H1 (cell line): ENCODE measurements at regions not wholly inside any gene's neighbourhood (a gene's known extent, or its start where the extent isn't known, plus 50 kb on each side); places are given as distances from the start of the nearest gene placed in this dataset.

Experiments
- CTCF ChIA-PET: fragments of 300-600 bp; sonication (Branson Sonifier 250); formaldehyde crosslinking; loops from one replicate; lab custom pipeline; 2021; ENCODE audit not compliant: partially characterized antibody; lab: Charles Lee
- POLR2A ChIA-PET: fragments of 300-600 bp; sonication (Branson Sonifier 250); formaldehyde crosslinking; loops from one replicate; lab custom pipeline; 2021; ENCODE audit warnings: inconsistent platforms; ENCODE audit not compliant: partially characterized antibody; lab: Charles Lee
- DNase-seq, 2 experiments: peaks; one replicate each; pipeline versions ENCODE4 v3.0.0 to v3.0.0-alpha.2; 2010 to 2022; ENCODE audit warnings: low spot score in 2 of 2, low read depth in 1 of 2, mixed read lengths in 1 of 2
- FAIRE-seq: peaks from 2 replicates; lab custom pipeline; 2011; peaks lifted over from hg19 to GRCh38; lab: Jason Lieb, UNC
- H2AFZ ChIP-seq: 2 replicates; pipeline ENCODE4 v1.8.1; 2012; ENCODE audit warnings: low read length, inconsistent platforms
- H2AK5ac ChIP-seq: 2 replicates; pipeline ENCODE4 v1.6.1; 2013; ENCODE audit warnings: low read depth, low read length
- H2BK120ac ChIP-seq: replicated peaks from 2 replicates; pipeline ENCODE3; 2013; ENCODE audit warnings: low read depth, low read length, inconsistent platforms
- H2BK12ac ChIP-seq: 2 replicates; pipeline ENCODE4 v1.6.1; 2013; ENCODE audit warnings: low read depth, low read length
- H2BK15ac ChIP-seq: 2 replicates; pipeline ENCODE4 v1.6.1; 2013; ENCODE audit warnings: low read length
- H2BK20ac ChIP-seq: 2 replicates; pipeline ENCODE4 v1.6.1; 2013; ENCODE audit warnings: low read length
- H2BK5ac ChIP-seq: 2 replicates; pipeline ENCODE4 v1.6.1; 2013; ENCODE audit warnings: low read depth, low read length
- H3K14ac ChIP-seq: 2 replicates; pipeline ENCODE4 v1.6.1; 2013; ENCODE audit warnings: inconsistent platforms; ENCODE audit not compliant: insufficient read length
- H3K18ac ChIP-seq: 2 replicates; pipeline ENCODE4 v1.6.1; 2013; ENCODE audit warnings: low read length; ENCODE audit errors: extremely low read depth
- H3K23ac ChIP-seq: 2 replicates; pipeline ENCODE4 v1.6.1; 2013; ENCODE audit warnings: inconsistent platforms; ENCODE audit not compliant: insufficient read length
- H3K23me2 ChIP-seq: 2 replicates; pipeline ENCODE4 v1.6.1; 2013; ENCODE audit warnings: low read depth, low read length
- H3K27ac ChIP-seq: 2 replicates; pipeline ENCODE4 v1.6.1; 2011; ENCODE audit warnings: low read depth, low read length, inconsistent platforms
- H3K27me3 ChIP-seq, 4 experiments: replicated peaks in 1 of 4; 1 replicate in 1 of 4; 2 replicates in 3 of 4; pipeline versions ENCODE4 v1.6.1 to v1.8.1; 2011 to 2013; ENCODE audit warnings: low read length in 3 of 4, mild to moderate bottlenecking in 3 of 4, inconsistent platforms in 2 of 4, mixed read lengths in 2 of 4, moderate library complexity in 1 of 4; ENCODE audit not compliant: control insufficient read depth in 3 of 4, insufficient read depth in 3 of 4; ENCODE audit errors: extremely low read depth in 1 of 4
- H3K36me3 ChIP-seq, 4 experiments: 2 replicates each; pipeline versions ENCODE4 v1.6.1 to v1.8.1; 2011 to 2013; ENCODE audit warnings: mild to moderate bottlenecking in 4 of 4, low read length in 3 of 4, moderate library complexity in 2 of 4, control low read depth in 1 of 4, inconsistent platforms in 1 of 4; ENCODE audit not compliant: insufficient read depth in 4 of 4, control insufficient read depth in 2 of 4
- H3K4ac ChIP-seq: replicated peaks from 2 replicates; pipeline ENCODE3; 2013; ENCODE audit warnings: low read length, low read depth, mixed read lengths, inconsistent platforms; ENCODE audit not compliant: insufficient read length
- H3K4me1 ChIP-seq, 4 experiments: replicated peaks in 1 of 4; 1 replicate in 1 of 4; 2 replicates in 3 of 4; pipeline versions ENCODE4 v1.6.1 to v1.8.1; 2011 to 2013; ENCODE audit warnings: low read length in 3 of 4, inconsistent platforms in 2 of 4, mixed read lengths in 1 of 4; ENCODE audit not compliant: insufficient read depth in 4 of 4, control insufficient read depth in 3 of 4
- H3K4me2 ChIP-seq, 2 experiments: 2 replicates each; pipeline versions ENCODE4 v1.6.1 to v1.8.1; 2011 to 2013; ENCODE audit warnings: low read depth in 2 of 2, low read length in 2 of 2, control low read depth in 1 of 2, inconsistent platforms in 1 of 2, mild to moderate bottlenecking in 1 of 2; ENCODE audit not compliant: insufficient read depth in 1 of 2
- H3K4me3 ChIP-seq, 4 experiments: fragments of 200-600, 300-600 bp in 1 of 4; sonication (generic), shearing (Covaris generic), sonication (Bioruptor Twin) in 1 of 4; 2 replicates each; pipeline versions ENCODE4 v1.5.1 to v1.8.1; 2011 to 2016; ENCODE audit warnings: low read length in 4 of 4, low read depth in 3 of 4, control low read depth in 2 of 4, inconsistent platforms in 2 of 4, mild to moderate bottlenecking in 2 of 4, mixed read lengths in 1 of 4, moderate library complexity in 1 of 4; ENCODE audit not compliant: insufficient read depth in 2 of 4; ENCODE audit errors: extremely low read depth in 1 of 4
- H3K56ac ChIP-seq: replicated peaks from 2 replicates; pipeline ENCODE3; 2013; ENCODE audit warnings: low read depth, mild to moderate bottlenecking, mixed read lengths, low read length, inconsistent platforms; ENCODE audit not compliant: insufficient read length
- H3K79me1 ChIP-seq: 2 replicates; pipeline ENCODE4 v1.6.1; 2013; ENCODE audit warnings: low read depth, low read length, control low read depth
- H3K79me2 ChIP-seq, 2 experiments: 2 replicates each; pipeline versions ENCODE4 v1.6.1 to v1.8.1; 2012 to 2013; ENCODE audit warnings: low read length in 2 of 2, mild to moderate bottlenecking in 2 of 2, inconsistent platforms in 1 of 2; ENCODE audit not compliant: insufficient read depth in 2 of 2, control insufficient read depth in 1 of 2
- H3K9ac ChIP-seq, 4 experiments: replicated peaks in 1 of 4; 1 replicate in 1 of 4; 2 replicates in 3 of 4; pipeline versions ENCODE4 v1.6.1 to v1.8.1; 2011 to 2013; ENCODE audit warnings: low read depth in 3 of 4, low read length in 3 of 4, control low read depth in 2 of 4, mild to moderate bottlenecking in 2 of 4, moderate library complexity in 2 of 4, inconsistent platforms in 1 of 4; ENCODE audit errors: extremely low read depth in 1 of 4
- H3K9me3 ChIP-seq, 2 experiments: 2 replicates each; pipeline versions ENCODE4 v1.6.1 to v1.8.1; 2012 to 2013; ENCODE audit warnings: mild to moderate bottlenecking in 2 of 2, moderate library complexity in 2 of 2, control low read depth in 1 of 2, inconsistent platforms in 1 of 2, low read depth in 1 of 2, low read length in 1 of 2, mixed read lengths in 1 of 2; ENCODE audit not compliant: insufficient read depth in 2 of 2
- H4K20me1 ChIP-seq, 2 experiments: replicated peaks in 1 of 2; 2 replicates each; pipeline versions ENCODE3 to v1.8.1; 2011 to 2013; ENCODE audit warnings: inconsistent platforms in 2 of 2, low read length in 2 of 2, mild to moderate bottlenecking in 1 of 2; ENCODE audit not compliant: insufficient read depth in 2 of 2, control insufficient read depth in 1 of 2
- H4K5ac ChIP-seq: 2 replicates; pipeline ENCODE4 v1.6.1; 2013; ENCODE audit warnings: low read length, low read depth, mixed read lengths, inconsistent platforms; ENCODE audit not compliant: insufficient read length
- H4K8ac ChIP-seq: 2 replicates; pipeline ENCODE4 v1.8.0; 2013; ENCODE audit warnings: mild to moderate bottlenecking, moderate library complexity, low read length, inconsistent platforms; ENCODE audit not compliant: insufficient read depth; ENCODE audit errors: extremely low read depth
- H4K91ac ChIP-seq: replicated peaks from 2 replicates; pipeline ENCODE3; 2013; ENCODE audit warnings: low read length, mixed read lengths, inconsistent platforms; ENCODE audit not compliant: insufficient read length
- ASH2L ChIP-seq: fragments of 200-600, 300-600 bp; sonication (generic); IDR thresholded peaks from one replicate; pipeline ENCODE4 v1.7.1; 2017; ENCODE audit warnings: low read length
- ATF3 ChIP-seq: IDR thresholded peaks from 2 replicates; pipeline ENCODE4 v1.6.1; 2011; ENCODE audit warnings: low read depth, mild to moderate bottlenecking, low read length; ENCODE audit not compliant: insufficient read depth
- CBX5 ChIP-seq: fragments of 300-800, 300-1000 bp; sonication (generic); IDR thresholded peaks from 2 replicates; pipeline ENCODE4 v1.7.1; 2016; ENCODE audit warnings: antibody characterized with exemption, low read length, low read depth
- CBX8 ChIP-seq: fragments of 300-800, 300-1000 bp; sonication (generic); IDR thresholded peaks from 2 replicates; pipeline ENCODE4 v1.7.1; 2016; ENCODE audit warnings: low read depth, low read length, borderline replicate concordance
- CHD1 ChIP-seq: IDR thresholded peaks from 2 replicates; pipeline ENCODE4 v1.6.1; 2012; ENCODE audit warnings: low read depth, low read length, improper control_type of control experiment
- HDAC2 ChIP-seq, 2 experiments: fragments of 300-600 bp in 1 of 2; sonication (generic) in 1 of 2; IDR thresholded peaks; 2 replicates each; pipeline ENCODE4 v1.6.1; 2011 to 2012; ENCODE audit warnings: low read depth in 2 of 2, low read length in 2 of 2, mild to moderate bottlenecking in 2 of 2, moderate library complexity in 2 of 2, borderline replicate concordance in 1 of 2, inconsistent platforms in 1 of 2
- HDAC6 ChIP-seq: IDR thresholded peaks from one replicate; pipeline ENCODE4 v1.7.1; 2012; ENCODE audit warnings: low read depth, mild to moderate bottlenecking, inconsistent platforms, low read length, moderate library complexity
- MAFK ChIP-seq: IDR thresholded peaks from 2 replicates; pipeline ENCODE4 v1.6.1; 2012; ENCODE audit warnings: low read depth, mild to moderate bottlenecking, improper control_type of control experiment, low read length
- NRF1 ChIP-seq: IDR thresholded peaks from 2 replicates; pipeline ENCODE4 v1.6.1; 2011; ENCODE audit warnings: mild to moderate bottlenecking, low read depth, low read length, improper control_type of control experiment
- POLR2A ChIP-seq, 2 experiments: IDR thresholded peaks; 1 replicate in 1 of 2; 2 replicates in 1 of 2; pipeline ENCODE4 v1.6.1; 2011; ENCODE audit warnings: low read depth in 2 of 2, low read length in 2 of 2, mild to moderate bottlenecking in 2 of 2; ENCODE audit errors: control extremely low read depth in 1 of 2
- RFX5 ChIP-seq: IDR thresholded peaks from 2 replicates; pipeline ENCODE4 v1.6.1; 2011; ENCODE audit warnings: low read depth, low read length, improper control_type of control experiment, borderline replicate concordance
- SIRT6 ChIP-seq: IDR thresholded peaks from one replicate; pipeline ENCODE4 v1.7.1; 2012; ENCODE audit warnings: low read length, inconsistent platforms
- TAF1 ChIP-seq: IDR thresholded peaks from 2 replicates; pipeline ENCODE4 v1.6.1; 2011; ENCODE audit warnings: mild to moderate bottlenecking, low read depth, low read length
- ZNF274 ChIP-seq: IDR thresholded peaks from 2 replicates; pipeline ENCODE4 v1.7.0; 2012; ENCODE audit warnings: low read length, borderline replicate concordance; ENCODE audit errors: extremely low read depth
- WGBS, 2 experiments: shearing (Covaris generic) in 1 of 2; methylation state at CpG; one replicate each; pipeline versions ENCODE4 v1.1.6 to v1.1.7; 2013 to 2015; ENCODE audit warnings: low lambda C conversion rate in 2 of 2, mixed read lengths in 2 of 2, inconsistent platforms in 1 of 2, low coverage in 1 of 2, missing lambda C conversion rate in 1 of 2; ENCODE audit not compliant: insufficient replicate concordance in 2 of 2, insufficient coverage in 1 of 2, insufficient read length in 1 of 2; ENCODE audit errors: extremely low coverage in 1 of 2, missing lambda C conversion rate in 1 of 2; 5-methylcytosine and 5-hydroxymethylcytosine counted together

- FAIRE-seq = no peak
- H2BK12ac ChIP-seq = no peak overlapping the region
- H3K27me3 ChIP-seq = no peaks in the 10 kb centered on the region
- H2AK5ac ChIP-seq = no peak overlapping the region
- H3K4me1 ChIP-seq = no peaks in the 10 kb centered on the region
- H3K36me3 ChIP-seq = no peaks in the 10 kb centered on the region
- H3K23ac ChIP-seq = no peak overlapping the region
- H3K18ac ChIP-seq = no peak overlapping the region
- no peak overlapping the region for H3K4ac ChIP-seq
- no peak overlapping the region for H3K9ac ChIP-seq
- no peak overlapping the region for H3K4me3 ChIP-seq
- no peaks in the 10 kb centered on the region for H3K23me2 ChIP-seq
- no peak overlapping the region for H4K8ac ChIP-seq
- no peak overlapping the region for H2BK15ac ChIP-seq
- H4K91ac ChIP-seq = no peak overlapping the region
- CTCF ChIA-PET = interaction anchor here (0.9 to 1.1 kb wide), 2 partner anchors 13 to 20 kb away, joined by 3 read pairs; no protein-coding TSS in a partner anchor
- H3K27ac ChIP-seq = no peak overlapping the region
- no peak overlapping the region for H2AFZ ChIP-seq
- no peaks in the 10 kb centered on the region for H3K9me3 ChIP-seq
- no peak overlapping the region for H2BK120ac ChIP-seq
- H3K4me2 ChIP-seq = no peak overlapping the region
- no peak overlapping the region for H3K56ac ChIP-seq
- TF ChIP-seq HDAC6 (no peak), CBX5 (no peak), NRF1 (no peak), POLR2A (IDR thresholded peaks at IDR 0.05; ENCODE audit: control extremely low read depth in 1 of 2, low read depth in 2 of 2, low read length in 2 of 2) (no peak), SIRT6 (no peak), RFX5 (no peak), ATF3 (no peak), ASH2L (no peak), HDAC2 (IDR thresholded peaks at IDR 0.05; ENCODE audit: borderline replicate concordance in 1 of 2, low read depth in 2 of 2, low read length in 2 of 2) (no peak), TAF1 (no peak), CBX8 (no peak), ZNF274 (no peak), MAFK (no peak), CHD1 (no peak)
- TF ChIP-seq, all 59 proteins: peak for 0
- POLR2A ChIA-PET = no interaction called here
- Histone ChIP-seq H2BK20ac (no peak overlapping the region), H4K5ac (no peak overlapping the region), H2BK5ac (no peak overlapping the region), H3K79me1 (no peaks in the 10 kb centered on the region), H4K20me1 (no peaks in the 10 kb centered on the region), H3K79me2 (no peaks in the 10 kb centered on the region), H3K14ac (no peak overlapping the region)
- no peak for DNase-seq
- WGBS, 2 experiments = 91% methylated on average over 3 of the region's 3 CpGs; no CpG with 5 or more reads in 1 of the 2 experiments
Measured at GRCh38 chr1:73811798-73812197, 386.2 kb downstream of the LRRIQ3 start.
